Nephron (organoid): ENCODE measurements at regions not wholly inside any gene's neighbourhood (a gene's known extent, or its start where the extent isn't known, plus 50 kb on each side); places are given as distances from the start of the nearest gene placed in this dataset.

ENCODE experiments used
- H3K27ac Mint-ChIP-seq, 3 experiments: 2 replicates each; pipeline ENCODE4 v1.8.0; 2020; ENCODE audit warnings: mixed read lengths in 3 of 3, mild to moderate bottlenecking in 2 of 3, moderate library complexity in 1 of 3
- H3K27me3 Mint-ChIP-seq: 2 replicates; pipeline ENCODE4 v1.8.0; 2021; ENCODE audit warnings: low read depth, mild to moderate bottlenecking, moderate library complexity, mixed read lengths
- H3K36me3 Mint-ChIP-seq: 2 replicates; pipeline ENCODE4 v1.8.0; 2020; ENCODE audit warnings: low read depth, mixed read lengths
- H3K4me1 Mint-ChIP-seq: 2 replicates; pipeline ENCODE4 v1.8.0; 2020; ENCODE audit warnings: mixed read lengths
- H3K4me3 Mint-ChIP-seq, 3 experiments: 2 replicates each; pipeline ENCODE4 v1.8.0; 2020; ENCODE audit warnings: mild to moderate bottlenecking in 3 of 3, mixed read lengths in 3 of 3, moderate library complexity in 2 of 3
- H3K9me3 Mint-ChIP-seq: 2 replicates; pipeline ENCODE4 v1.8.0; 2020; ENCODE audit warnings: mixed read lengths
- TF ChIP-seq, protein P1 (sequence below), 3 experiments: fragments of 200-600 bp; sonication (generic); IDR thresholded peaks; one replicate each; pipeline ENCODE4 v1.5.0; 2021; ENCODE audit warnings: antibody characterized with exemption in 3 of 3; ENCODE audit not compliant: unreplicated experiment in 3 of 3

DNA sequence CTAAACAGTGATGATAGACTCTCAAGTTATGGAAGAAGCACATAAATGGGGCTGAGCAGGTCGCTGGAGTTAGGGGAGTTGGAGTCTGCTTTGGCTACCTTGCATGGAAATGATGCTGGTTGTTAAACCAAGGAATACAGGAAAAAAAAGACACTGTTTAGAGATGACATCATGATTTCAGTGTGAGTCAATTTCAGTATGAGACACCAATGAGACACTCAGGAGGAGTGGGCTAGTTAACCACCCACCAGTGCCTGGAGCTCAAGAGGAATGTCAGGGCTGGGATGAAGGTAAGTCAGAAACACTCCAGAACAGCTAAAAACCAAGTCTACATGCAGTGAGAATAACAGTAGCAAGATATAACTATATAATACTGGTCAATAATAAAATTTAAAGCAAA lies 303.6 kb downstream of the SOX11 start:
- no peak overlapping the region for H3K4me3 Mint-ChIP-seq
- no peaks in the 10 kb centered on the region for H3K36me3 Mint-ChIP-seq
- no peak overlapping the region for H3K27ac Mint-ChIP-seq
- H3K9me3 Mint-ChIP-seq = no peaks in the 10 kb centered on the region
- H3K4me1 Mint-ChIP-seq = peaks cover 9% of the 10 kb centered on the region
- peaks cover 21% of the 10 kb centered on the region for H3K27me3 Mint-ChIP-seq
- TF ChIP-seq, protein P1, sequence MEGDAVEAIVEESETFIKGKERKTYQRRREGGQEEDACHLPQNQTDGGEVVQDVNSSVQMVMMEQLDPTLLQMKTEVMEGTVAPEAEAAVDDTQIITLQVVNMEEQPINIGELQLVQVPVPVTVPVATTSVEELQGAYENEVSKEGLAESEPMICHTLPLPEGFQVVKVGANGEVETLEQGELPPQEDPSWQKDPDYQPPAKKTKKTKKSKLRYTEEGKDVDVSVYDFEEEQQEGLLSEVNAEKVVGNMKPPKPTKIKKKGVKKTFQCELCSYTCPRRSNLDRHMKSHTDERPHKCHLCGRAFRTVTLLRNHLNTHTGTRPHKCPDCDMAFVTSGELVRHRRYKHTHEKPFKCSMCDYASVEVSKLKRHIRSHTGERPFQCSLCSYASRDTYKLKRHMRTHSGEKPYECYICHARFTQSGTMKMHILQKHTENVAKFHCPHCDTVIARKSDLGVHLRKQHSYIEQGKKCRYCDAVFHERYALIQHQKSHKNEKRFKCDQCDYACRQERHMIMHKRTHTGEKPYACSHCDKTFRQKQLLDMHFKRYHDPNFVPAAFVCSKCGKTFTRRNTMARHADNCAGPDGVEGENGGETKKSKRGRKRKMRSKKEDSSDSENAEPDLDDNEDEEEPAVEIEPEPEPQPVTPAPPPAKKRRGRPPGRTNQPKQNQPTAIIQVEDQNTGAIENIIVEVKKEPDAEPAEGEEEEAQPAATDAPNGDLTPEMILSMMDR (IDR thresholded peaks at IDR 0.05; ENCODE audit: unreplicated experiment in 3 of 3) = no peak

DNA sequence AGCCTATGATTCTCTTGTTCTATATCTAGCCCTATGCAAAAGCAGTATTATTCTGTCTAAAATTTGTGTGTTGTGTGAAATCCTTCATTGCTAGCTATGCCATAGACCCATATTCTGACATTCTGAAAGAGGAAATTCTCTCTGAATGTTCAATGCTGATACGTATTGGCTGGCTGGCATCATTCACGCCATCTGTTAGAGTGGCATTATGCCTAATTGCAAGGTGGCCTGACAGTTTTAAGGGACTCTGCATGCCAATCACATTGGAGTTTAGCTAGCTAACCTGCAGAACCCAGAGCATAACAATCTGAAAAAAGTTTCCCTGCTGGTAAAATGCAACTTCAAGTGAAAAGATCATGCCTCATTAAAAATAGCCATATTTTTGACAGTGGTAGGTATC lies 316.0 kb downstream of the SOX11 start:
- no peaks in the 10 kb centered on the region for H3K9me3 Mint-ChIP-seq
- H3K27me3 Mint-ChIP-seq = no peaks in the 10 kb centered on the region
- H3K36me3 Mint-ChIP-seq = no peaks in the 10 kb centered on the region
- no peak overlapping the region for H3K27ac Mint-ChIP-seq
- no peak overlapping the region for H3K4me3 Mint-ChIP-seq
- H3K4me1 Mint-ChIP-seq = no peaks in the 10 kb centered on the region
- TF ChIP-seq, protein P1 (IDR thresholded peaks at IDR 0.05; ENCODE audit: unreplicated experiment in 3 of 3) = no peak

DNA sequence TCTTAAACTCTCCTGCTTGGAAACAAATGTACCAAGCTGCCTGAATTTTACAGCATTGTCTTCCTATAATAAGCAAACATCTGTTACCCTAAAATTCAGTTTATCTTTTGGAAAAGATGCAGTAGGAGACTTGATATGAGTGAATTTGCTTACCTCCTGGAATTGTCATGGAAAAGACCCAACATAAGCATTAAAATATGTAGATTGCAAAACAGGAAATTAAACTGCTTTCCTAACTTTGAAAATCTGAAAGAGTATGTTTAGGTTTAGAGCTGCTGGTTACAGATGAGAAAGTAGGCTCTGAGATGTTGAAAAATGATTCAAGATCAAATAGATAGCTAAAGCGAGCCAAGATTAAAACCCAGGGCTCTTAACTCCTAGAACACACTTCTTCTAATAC lies 316.5 kb downstream of the SOX11 start:
- H3K4me3 Mint-ChIP-seq = no peak overlapping the region
- TF ChIP-seq, protein P1 (IDR thresholded peaks at IDR 0.05; ENCODE audit: unreplicated experiment in 3 of 3) = no peak
- no peaks in the 10 kb centered on the region for H3K9me3 Mint-ChIP-seq

GRCh38 chr2:6010163-6010562 lies 318.0 kb downstream of the SOX11 start:
- Mint-ChIP-seq H3K27ac (no peak overlapping the region), H3K9me3 (no peaks in the 10 kb centered on the region), H3K36me3 (no peaks in the 10 kb centered on the region), H3K27me3 (no peaks in the 10 kb centered on the region), H3K4me1 (no peaks in the 10 kb centered on the region), H3K4me3 (no peak overlapping the region)
- TF ChIP-seq, protein P1 (IDR thresholded peaks at IDR 0.05; ENCODE audit: unreplicated experiment in 3 of 3) = no peak

More for the DNA sequence above, 316.5 kb downstream of the SOX11 start:
- Mint-ChIP-seq H3K27ac (no peak overlapping the region), H3K27me3 (no peaks in the 10 kb centered on the region), H3K4me1 (no peaks in the 10 kb centered on the region), H3K36me3 (no peaks in the 10 kb centered on the region)

DNA sequence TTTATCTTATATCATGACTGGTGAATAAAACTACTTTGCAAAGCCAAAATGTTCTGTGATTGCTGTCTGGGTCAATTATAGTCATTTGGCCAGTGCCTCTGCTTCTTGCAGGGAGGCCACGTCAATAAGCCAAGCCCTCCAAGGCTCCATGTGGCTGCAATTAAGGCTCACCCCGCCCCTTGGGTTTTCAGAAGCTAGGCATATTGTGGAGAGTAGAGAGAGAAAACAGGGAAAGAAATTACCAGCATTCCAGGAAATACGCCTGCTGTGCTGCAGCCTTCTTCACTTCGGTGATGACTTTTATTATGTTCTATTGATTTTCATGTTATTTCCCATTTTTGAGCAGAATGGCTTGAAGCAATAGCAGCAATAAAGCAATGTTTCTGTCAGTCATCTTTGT lies 319.7 kb downstream of the SOX11 start:
- no peaks in the 10 kb centered on the region for H3K27me3 Mint-ChIP-seq
- no peak overlapping the region for H3K27ac Mint-ChIP-seq
- no peaks in the 10 kb centered on the region for H3K9me3 Mint-ChIP-seq
- H3K4me3 Mint-ChIP-seq = no peak overlapping the region
- TF ChIP-seq, protein P1 (IDR thresholded peaks at IDR 0.05; ENCODE audit: unreplicated experiment in 3 of 3) = no peak
- no peaks in the 10 kb centered on the region for H3K4me1 Mint-ChIP-seq
- H3K36me3 Mint-ChIP-seq = no peaks in the 10 kb centered on the region

- Mint-ChIP-seq H3K9me3 (no peaks in the 10 kb centered on the region), H3K4me1 (no peaks in the 10 kb centered on the region), H3K27me3 (peaks cover 3% of the 10 kb centered on the region), H3K36me3 (no peaks in the 10 kb centered on the region), H3K27ac (no peak overlapping the region), H3K4me3 (no peak overlapping the region)
- TF ChIP-seq, protein P1 (IDR thresholded peaks at IDR 0.05; ENCODE audit: unreplicated experiment in 3 of 3) = no peak
Measured at GRCh38 chr2:6017736-6018286, 325.6 kb downstream of the SOX11 start.
